Lower lobe of right lung (tissue), 2 donors: ENCODE measurements at regions not wholly inside any gene's neighbourhood (a gene's known extent, or its start where the extent isn't known, plus 50 kb on each side); places are given as distances from the start of the nearest gene placed in this dataset.

Source experiments
- ATAC-seq, 2 donors: fragments of 200-7000 bp; cut with Tn5 transposase; one replicate each; pipeline ENCODE4 v1.9.1; 2020 to 2022; ENCODE audit warnings: mild to moderate bottlenecking in 2 of 2, moderate library complexity in 2 of 2
- DNase-seq: peaks from one replicate; pipeline ENCODE4 v3.0.0-alpha.2; 2020
- H3K27ac ChIP-seq: fragments of 200-600 bp; one replicate; pipeline ENCODE4 v1.8.0; 2022
- H3K27me3 ChIP-seq: fragments of 200-600 bp; one replicate; pipeline ENCODE4 v1.8.0; 2022; ENCODE audit warnings: low read depth
- H3K36me3 ChIP-seq: fragments of 200-600 bp; one replicate; pipeline ENCODE4 v1.8.0; 2022; ENCODE audit warnings: mild to moderate bottlenecking
- H3K4me1 ChIP-seq: fragments of 200-600 bp; one replicate; pipeline ENCODE4 v1.8.0; 2022
- H3K4me3 ChIP-seq: fragments of 200-600 bp; one replicate; pipeline ENCODE4 v1.8.0; 2022; ENCODE audit warnings: mild to moderate bottlenecking
- H3K9me3 ChIP-seq: fragments of 200-600 bp; one replicate; pipeline ENCODE4 v1.8.0; 2022
- intact Hi-C: fragments of 100-400 bp; cut with DNase I; formaldehyde crosslinking; loops from one replicate; pipeline ENCODE4 v1.11.0; 2022
- TF ChIP-seq, protein P1 (sequence below): fragments of 200-600 bp; IDR thresholded peaks from one replicate; pipeline ENCODE4 v1.8.0; 2022; ENCODE audit warnings: antibody characterized with exemption, mild to moderate bottlenecking
- donor health status: DM: no; HTN: yes; CAD: no; lungs with severe emphysema.

- Histone ChIP-seq H3K4me1 (peaks cover 9% of the 10 kb centered on the region), H3K27ac (no peak overlapping the region), H3K4me3 (no peak overlapping the region), H3K36me3 (no peaks in the 10 kb centered on the region), H3K27me3 (peaks cover 13% of the 10 kb centered on the region), H3K9me3 (no peaks in the 10 kb centered on the region)
- intact Hi-C loops: no loop called here
- DNase-seq (no peak), ATAC-seq (no peak)
- TF ChIP-seq, protein P1, sequence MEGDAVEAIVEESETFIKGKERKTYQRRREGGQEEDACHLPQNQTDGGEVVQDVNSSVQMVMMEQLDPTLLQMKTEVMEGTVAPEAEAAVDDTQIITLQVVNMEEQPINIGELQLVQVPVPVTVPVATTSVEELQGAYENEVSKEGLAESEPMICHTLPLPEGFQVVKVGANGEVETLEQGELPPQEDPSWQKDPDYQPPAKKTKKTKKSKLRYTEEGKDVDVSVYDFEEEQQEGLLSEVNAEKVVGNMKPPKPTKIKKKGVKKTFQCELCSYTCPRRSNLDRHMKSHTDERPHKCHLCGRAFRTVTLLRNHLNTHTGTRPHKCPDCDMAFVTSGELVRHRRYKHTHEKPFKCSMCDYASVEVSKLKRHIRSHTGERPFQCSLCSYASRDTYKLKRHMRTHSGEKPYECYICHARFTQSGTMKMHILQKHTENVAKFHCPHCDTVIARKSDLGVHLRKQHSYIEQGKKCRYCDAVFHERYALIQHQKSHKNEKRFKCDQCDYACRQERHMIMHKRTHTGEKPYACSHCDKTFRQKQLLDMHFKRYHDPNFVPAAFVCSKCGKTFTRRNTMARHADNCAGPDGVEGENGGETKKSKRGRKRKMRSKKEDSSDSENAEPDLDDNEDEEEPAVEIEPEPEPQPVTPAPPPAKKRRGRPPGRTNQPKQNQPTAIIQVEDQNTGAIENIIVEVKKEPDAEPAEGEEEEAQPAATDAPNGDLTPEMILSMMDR: no peak
These were observed 77.3 kb downstream of the TEX51 start for GRCh38 chr2:126975671-126976655.

- no peak for DNase-seq
- Histone ChIP-seq H3K4me1 (peaks cover 6% of the 10 kb centered on the region), H3K4me3 (no peak overlapping the region), H3K27ac (no peak overlapping the region), H3K36me3 (no peaks in the 10 kb centered on the region), H3K27me3 (peaks cover 13% of the 10 kb centered on the region), H3K9me3 (no peaks in the 10 kb centered on the region)
- intact Hi-C loops: no loop called here
- ATAC-seq: no peak
- TF ChIP-seq, protein P1: no peak
These were observed 78.1 kb downstream of the TEX51 start for GRCh38 chr2:126976721-126977328.

- no peak overlapping the region for H3K27ac ChIP-seq
- no peaks in the 10 kb centered on the region for H3K4me1 ChIP-seq
- DNase-seq (no peak), ATAC-seq (no peak)
- no peaks in the 10 kb centered on the region for H3K36me3 ChIP-seq
- intact Hi-C loops: no loop called here
- H3K27me3 ChIP-seq: peaks cover 6% of the 10 kb centered on the region
- no peak overlapping the region for H3K4me3 ChIP-seq
- TF ChIP-seq, protein P1: no peak
- H3K9me3 ChIP-seq: no peaks in the 10 kb centered on the region
These were observed 79.6 kb downstream of the TEX51 start for GRCh38 chr2:126978333-126978732.

DNA sequence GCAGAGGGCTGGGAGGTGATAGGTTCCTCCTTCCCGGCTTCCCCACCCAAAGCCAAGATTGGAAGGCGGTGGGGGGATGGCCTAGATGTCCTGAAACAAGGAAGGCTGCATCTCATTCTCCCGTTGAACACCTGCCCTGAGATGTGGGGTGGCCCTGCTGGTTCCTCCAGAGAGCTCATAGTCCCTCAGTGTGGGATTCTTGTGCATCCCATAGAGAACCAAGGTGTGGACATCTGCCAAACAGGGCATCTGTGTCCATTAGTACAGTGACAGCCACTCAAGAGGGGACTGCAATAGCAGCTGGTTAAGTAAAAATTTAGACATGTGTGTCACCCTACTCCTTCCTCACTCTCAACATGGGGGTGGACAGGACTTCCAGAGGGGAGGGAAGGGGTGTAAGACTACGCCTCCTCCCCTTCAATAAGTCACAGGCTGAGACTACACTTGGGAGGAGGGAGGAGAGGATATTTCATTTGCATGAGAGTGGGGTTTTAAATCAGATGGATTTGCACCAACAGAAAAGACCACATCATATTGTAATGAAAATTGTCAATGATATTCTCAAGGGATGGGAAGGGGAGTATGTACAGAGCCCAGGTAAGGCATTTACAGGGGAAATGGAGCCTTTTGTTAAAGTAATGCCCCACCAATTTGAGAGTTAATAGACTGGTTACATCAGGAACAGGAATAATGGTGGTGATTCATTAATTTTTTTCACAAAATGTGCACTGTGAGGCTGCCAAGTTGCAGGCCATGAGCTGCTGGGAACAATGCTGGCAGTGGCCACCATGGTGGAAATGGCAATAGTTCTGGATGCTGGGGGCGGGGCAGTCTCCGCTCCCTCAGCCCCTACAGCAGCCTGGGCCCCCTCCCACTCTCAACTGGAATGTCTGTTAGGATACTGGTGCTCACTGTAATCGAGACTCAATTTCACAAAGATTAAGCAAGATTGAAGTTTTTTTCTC is 80.6 kb downstream of the TEX51 start:
- H3K27ac ChIP-seq: no peak overlapping the region
- H3K27me3 ChIP-seq: no peaks in the 10 kb centered on the region
- no peaks in the 10 kb centered on the region for H3K9me3 ChIP-seq
- no peak overlapping the region for H3K4me3 ChIP-seq
- no peaks in the 10 kb centered on the region for H3K36me3 ChIP-seq
- DNase-seq: no peak
- H3K4me1 ChIP-seq: no peaks in the 10 kb centered on the region
- no peak for ATAC-seq
- intact Hi-C loops: no loop called here
- TF ChIP-seq, protein P1: no peak

- Histone ChIP-seq H3K27me3 (no peaks in the 10 kb centered on the region), H3K4me1 (no peaks in the 10 kb centered on the region), H3K9me3 (no peaks in the 10 kb centered on the region), H3K4me3 (no peak overlapping the region), H3K27ac (no peak overlapping the region), H3K36me3 (no peaks in the 10 kb centered on the region)
- TF ChIP-seq, protein P1: no peak
- no peak for ATAC-seq
- DNase-seq: no peak
- intact Hi-C loops: no loop called here
These were observed 82.8 kb downstream of the TEX51 start for GRCh38 chr2:126981476-126981875.
